CMK (cell line): ENCODE measurements at regions not wholly inside any gene's neighbourhood (a gene's known extent, or its start where the extent isn't known, plus 50 kb on each side); places are given as distances from the start of the nearest gene placed in this dataset.

Source experiments
- DNase-seq: peaks from one replicate; pipeline ENCODE4 v3.0.0-alpha.2; 2010; ENCODE audit warnings: low read depth

DNA sequence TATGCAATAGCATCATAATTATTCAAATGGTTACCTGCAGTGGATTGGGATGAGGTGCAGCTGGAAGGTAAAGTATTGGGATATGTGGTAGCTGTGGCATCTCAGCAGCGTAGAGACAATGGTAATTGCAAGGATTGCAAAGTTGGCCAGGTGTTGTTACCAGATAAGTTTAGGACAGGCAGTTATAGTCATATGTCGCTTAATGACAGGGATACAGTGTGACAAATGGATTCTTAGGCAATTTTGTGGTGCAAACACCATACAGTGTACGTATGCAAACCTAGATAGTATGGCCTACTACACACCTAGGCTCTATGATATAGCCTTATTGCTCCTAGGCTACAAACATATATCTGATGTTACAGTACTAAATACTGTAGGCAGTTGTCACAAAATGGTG, 163.5 kb upstream of the LYZL2 start:
- no peak for DNase-seq

DNA sequence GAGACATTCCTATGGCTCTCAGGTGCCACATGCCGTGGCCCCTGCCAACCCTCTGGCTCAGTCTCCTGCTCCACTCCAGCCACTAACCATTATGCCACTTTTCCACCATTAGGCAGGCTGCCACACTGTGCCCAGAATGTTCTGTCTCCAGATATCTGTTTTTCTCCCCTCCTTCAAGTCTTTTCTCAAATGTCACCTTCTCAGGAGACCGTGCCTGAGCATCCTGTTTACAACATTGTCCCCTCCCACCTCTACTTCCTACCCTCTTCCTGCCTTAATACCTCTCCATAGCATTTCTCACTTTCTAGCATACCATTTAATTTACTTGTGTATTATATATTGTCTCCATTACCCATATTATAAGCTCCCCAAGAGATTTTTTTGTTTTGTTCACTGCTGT, 162.5 kb upstream of the LYZL2 start:
- no peak for DNase-seq

DNA sequence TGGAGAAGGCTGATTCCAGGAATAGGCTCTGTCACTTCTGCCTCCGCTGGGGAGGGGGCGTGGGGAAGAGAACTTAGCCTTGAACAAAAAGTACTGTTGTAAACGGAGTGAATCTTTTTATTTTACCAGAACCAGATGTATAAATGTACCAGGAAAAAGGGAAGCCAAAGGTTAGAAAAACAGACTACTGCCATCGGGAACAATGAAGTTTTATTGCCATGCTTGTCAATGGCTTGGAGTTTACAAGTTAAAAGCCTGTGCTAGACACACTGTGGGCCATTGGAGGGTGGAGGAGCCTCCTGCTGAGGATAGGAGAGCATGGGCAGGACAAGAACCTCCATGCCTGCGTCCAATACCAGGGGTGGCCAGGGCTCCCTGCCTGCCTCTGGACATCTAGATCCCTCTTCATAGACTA, 161.7 kb upstream of the LYZL2 start:
- no peak for DNase-seq

DNA sequence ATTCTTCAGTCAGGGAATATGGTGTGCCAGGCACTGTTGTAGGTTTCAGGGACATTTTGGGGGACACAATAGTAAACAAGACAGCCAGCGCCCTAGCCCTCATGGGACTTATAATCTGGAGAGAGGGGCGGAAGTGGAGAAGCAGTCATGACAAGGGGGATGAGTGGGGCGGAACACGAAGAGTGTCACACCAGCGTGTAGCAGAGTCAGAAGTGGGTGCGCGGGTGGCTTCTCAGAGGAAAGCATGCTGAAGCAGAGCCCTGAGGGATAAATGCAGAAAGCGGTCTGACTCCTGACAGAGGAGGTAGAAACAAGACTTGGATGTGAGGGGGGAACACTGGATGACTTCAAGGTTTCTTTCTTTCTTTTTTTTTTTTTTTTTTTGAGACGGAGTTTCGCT, 160.3 kb upstream of the LYZL2 start:
- no peak for DNase-seq

DNA sequence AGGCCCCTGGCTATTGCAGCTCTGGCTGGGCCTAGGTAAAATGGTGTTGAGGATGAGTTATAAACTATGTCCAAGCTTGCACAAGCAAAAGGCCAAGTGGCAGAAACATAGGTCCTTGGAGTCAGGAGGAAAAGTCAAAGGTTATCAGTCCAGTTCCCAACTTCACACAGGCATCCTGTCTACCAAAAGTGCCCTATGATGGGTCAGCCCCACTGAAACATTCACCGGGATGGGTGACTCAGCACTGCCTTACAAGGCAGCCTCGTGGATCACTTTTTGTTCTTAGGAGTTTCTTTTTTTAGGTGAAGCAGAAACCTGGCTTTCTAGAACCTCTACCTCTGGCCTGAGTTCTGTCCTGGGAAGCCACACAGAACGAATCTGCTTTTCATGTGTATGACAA, 158.8 kb upstream of the LYZL2 start:
- no peak for DNase-seq

DNA sequence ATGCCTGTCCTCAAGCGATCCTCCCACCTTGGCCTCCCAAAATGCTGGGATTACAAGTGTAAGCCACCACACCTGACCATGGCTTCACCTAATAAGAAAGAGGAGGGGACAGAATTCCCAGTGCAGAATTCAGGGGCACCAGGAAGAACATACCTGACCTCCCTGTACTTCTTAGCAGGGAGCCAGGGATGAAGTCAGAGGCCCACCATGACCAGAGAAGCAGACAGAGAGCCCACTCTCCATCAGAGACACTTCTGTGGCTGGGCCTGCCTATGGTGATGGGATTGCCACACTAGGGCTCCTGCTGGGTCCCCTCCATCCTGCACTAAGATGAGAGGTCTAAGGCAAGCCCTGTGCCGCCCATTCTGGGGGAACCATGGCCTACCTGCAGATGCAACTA, 157.4 kb upstream of the LYZL2 start:
- no peak for DNase-seq

DNA sequence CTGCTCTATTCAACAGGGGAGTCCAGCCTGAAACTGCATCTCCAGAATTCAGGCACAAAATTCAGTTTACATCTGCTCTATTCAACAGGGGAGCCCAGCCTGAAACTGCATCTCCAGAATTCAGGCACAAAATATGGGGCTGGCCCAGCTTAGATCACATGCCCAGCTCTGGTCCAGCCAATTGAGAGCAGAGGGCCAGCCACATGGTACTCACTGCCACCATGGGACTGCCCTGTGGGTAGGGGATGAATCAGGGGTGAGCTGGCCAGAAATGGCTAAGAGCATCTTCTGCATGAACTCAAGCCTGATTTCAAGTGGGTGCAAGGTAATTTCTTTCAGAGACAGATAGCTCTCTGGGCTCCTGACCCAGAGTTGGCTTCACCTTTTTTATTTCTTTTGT, 156.6 kb upstream of the LYZL2 start:
- no peak for DNase-seq

DNA sequence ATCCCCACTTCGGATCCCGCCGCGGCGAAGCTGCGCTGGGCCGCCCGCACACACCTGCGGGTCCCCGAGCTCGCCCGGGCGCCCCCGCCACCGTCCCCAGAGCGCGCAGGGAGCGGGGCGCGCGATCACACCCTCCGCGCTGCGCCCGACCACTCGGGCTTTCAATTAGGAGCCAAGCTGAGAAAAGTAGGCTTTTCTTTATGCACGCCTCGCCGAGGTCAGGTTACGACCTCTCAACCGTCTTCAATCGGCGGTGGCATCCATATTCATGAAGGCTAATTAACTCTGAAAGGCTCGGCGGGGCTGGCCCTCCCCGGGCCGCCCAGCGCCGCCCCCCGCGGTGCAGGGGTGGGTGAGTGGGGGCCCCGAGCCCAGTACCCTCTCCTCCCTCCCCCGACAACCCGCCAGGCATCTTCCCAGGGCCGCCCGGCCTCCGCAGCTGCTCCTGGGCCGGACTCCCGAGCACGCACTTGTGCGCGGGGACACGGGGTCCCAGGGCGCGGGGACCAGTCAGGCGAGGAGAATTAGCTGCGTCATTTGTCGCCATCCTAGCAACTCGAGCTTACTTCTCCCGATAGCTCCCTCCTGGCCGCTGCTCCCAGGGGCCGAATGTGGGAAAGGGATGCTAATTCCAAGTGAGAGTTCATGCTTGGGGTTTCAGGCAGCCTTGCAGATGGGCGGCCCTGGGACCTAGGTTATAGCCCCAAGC, 155.5 kb upstream of the LYZL2 start:
- DNase-seq = no peak

DNA sequence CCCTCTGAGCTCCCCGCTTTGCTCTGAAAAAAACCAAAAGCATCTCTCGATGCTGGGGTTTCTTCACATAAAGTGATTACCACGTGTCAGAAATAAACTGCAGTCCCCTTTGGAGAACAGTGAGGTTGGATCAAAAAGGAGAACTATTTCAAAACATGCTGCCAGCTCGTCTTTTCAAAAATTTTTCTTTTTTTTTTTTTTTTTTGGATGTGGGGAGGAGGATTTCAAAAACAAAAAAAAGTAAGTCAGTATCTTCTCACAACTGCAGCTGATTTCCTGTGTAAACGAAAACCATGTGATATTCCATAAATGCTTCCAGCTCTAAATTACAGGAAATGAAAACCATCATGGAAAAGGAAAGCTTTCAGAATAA, 155.0 kb upstream of the LYZL2 start:
- no peak for DNase-seq

DNA sequence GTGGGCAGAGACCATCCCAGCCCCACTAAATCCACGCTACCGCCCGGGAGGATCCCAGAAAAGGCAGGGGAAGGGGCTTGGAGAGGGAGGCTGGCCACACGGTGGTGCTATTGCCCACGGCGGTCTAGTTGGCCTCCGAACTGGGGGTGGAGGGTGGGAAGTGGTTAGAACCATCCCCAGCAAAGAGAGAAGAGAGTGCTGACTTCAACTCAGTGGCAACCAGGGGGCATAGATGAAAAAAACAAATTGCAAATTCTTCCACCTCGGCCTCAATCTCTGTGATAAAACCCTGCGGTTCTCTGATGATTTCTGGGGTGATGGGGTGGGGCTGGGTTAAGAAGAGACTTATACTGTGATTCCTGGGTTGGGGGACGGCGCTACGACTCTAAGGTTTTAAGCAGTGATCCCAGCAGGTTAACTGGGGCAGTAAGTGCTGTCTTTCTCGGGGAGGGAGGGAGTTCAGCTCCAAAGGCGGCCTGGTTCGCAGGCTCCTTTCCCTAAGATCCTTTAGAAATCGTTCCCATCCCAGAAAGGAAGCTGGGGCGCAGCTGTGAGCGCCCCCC, 154.5 kb upstream of the LYZL2 start:
- peak; percentile 32 for DNase-seq

GRCh38 chr10:30782537-30783461, 153.2 kb upstream of the LYZL2 start:
- DNase-seq = no peak

- DNase-seq = no peak
Measured at GRCh38 chr10:30782157-30782536, 152.6 kb upstream of the LYZL2 start.

- no peak for DNase-seq
Measured at GRCh38 chr10:30781670-30782121, 152.1 kb upstream of the LYZL2 start.

GRCh38 chr10:30778769-30779168, 149.2 kb upstream of the LYZL2 start:
- no peak for DNase-seq

DNA sequence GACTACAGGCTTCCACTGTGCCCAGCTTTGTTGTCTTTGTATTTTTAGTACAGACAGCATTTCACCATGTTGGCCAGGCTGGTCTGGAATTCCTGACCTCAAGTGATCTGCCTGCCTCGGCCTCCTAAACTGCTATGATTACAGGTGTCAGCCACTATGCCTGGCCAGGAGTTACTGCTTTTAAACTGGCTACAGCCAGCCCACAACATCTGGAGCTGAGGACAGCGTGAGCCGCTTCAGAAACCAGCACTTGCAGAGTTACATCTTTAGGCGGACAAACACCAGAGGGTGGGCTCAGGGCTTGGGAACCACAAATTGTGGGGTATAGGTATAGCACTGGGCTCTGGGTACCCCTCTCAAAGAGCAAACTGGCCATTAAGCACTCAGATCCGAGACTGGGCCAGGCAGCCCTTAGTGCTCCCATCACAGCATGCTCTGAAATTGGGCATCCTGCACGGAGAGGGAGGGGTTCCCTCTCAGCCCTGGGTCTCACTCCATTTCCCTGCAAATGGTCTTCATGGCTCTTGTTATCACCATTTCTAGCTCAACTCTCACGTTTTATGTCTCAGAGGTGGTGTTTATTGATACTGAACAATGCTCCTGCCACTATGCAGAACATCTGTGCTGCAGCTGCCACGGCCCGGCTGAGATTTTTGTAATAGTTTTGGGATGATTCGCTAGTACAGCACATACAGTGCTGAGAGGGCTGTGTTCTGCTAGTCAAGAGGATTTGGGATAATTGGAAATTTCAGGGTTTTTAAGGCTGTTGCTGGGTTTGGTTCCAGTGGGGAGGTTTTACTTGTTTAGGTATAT, 146.4 kb upstream of the LYZL2 start:
- DNase-seq = no peak

DNA sequence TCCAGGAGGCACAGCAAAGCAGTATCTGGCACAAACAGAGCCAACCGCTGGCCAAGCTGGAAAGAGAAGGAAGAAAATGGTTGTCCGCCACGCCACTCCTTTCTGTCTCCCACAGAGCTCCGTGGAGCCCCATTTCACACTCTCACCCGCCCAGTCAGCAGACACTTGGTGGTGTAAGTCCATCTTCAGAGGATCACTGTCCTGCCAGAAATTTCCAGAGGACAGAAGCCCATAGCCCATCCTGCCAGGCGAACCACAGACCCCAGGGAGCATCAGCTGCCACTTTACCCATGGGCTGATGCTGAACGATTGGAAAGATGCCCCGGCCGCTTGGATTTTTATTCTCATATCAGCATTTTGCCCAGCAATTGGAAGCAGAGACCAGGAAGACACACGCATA, 144.7 kb upstream of the LYZL2 start:
- DNase-seq = no peak

- no peak for DNase-seq
Measured at GRCh38 chr10:30773501-30773900, 143.9 kb upstream of the LYZL2 start.

DNA sequence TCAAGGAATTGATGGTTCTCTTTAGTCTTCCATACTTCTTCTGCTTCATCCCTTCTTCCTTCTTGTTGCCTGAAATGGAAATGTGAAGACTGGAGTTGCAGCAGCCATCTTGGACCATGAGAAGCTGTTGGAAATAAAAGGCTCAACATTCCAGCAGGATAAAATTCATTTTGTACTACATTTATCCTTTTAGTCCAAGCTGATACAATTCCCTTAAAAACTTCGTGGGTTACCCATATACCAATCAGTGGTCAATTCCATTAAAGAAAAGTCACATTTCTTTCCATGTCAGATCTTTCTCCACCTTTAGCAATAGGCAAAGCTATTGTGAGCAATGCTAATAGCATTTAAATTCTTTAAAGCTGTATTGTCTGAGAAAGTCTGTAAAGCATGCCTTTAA, 141.3 kb upstream of the LYZL2 start:
- DNase-seq = no peak

DNA sequence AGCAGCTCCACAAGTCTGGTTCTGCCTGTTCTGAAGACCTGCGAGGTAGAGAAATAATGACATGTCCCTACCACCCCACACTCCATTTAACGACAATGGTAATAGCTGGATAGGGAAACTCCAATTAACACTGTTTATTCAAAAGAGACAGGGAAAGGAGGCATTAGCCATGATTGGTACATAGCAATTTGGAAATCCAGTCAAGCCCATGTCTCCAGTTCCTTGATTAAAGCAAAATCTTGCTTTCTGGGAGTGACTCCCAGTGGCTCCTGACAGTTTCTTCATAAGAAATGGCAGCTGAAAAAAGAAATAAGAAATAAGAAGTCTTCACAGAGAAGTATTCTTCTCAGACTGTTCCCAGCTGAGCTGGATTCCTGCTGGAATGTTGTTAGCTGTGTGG, 140.7 kb upstream of the LYZL2 start:
- no peak for DNase-seq

- DNase-seq = no peak
Measured at GRCh38 chr10:30769361-30769760, 139.8 kb upstream of the LYZL2 start.

DNA sequence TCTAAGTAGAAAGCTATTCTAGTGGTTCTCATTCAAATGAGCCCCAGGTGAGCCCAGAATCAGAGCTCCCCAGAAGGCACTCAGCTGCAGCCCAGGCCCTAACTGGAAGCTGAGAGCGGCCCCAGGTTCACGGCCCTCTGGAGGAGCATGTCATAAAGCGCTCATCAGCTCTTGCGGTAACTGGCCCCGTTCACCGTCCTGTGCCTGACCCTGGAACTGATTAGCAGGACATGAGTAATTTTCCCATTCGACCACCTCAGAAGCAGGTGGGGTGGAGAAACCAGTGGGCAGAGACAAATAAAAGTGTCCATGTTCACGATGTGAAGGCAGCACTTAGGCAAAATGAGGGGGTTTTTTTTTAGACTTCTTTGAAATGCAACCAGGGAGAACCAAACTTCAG, 136.1 kb upstream of the LYZL2 start:
- no peak for DNase-seq

DNA sequence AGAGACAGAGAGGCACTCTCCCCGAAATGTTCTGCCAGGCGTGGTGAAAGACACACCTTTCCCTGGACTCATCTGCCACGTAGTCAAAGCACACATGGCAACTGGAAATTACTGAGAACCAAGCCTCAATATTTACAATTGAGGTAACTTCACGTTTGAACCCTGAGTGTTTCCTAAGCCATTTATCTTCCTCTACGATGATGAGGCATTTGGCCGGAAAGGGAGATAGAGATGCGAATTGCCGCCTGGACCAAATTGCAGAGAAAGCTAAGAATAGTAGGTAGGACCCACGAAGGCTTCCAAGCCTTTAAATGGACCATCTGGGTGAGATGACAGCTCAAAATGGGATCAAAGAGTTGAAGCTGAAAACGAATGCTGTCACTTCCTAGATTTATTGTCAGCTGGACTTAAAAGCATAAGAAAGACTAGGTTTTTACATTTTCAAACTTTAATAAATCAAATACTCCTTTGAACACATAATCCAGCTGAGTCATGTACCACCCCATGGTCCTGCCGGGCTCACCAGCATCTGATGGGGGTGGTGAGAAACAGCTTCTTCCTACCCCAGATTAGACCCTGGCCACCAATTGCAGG, 135.6 kb upstream of the LYZL2 start:
- no peak for DNase-seq
